AG08396 (cell line): ENCODE measurements at regions not wholly inside any gene's neighbourhood (a gene's known extent, or its start where the extent isn't known, plus 50 kb on each side); places are given as distances from the start of the nearest gene placed in this dataset.
A peak's percentile ranks its signal among the peaks of the same experiment; 100 is the strongest.

Source experiments
- DNase-seq: peaks from one replicate; pipeline ENCODE4 v3.0.0; 2012; ENCODE audit warnings: low spot score, mixed read lengths

GRCh38 chr15:35857567-35858226 is 311.7 kb upstream of the DPH6 start:
- no peak for DNase-seq

DNA sequence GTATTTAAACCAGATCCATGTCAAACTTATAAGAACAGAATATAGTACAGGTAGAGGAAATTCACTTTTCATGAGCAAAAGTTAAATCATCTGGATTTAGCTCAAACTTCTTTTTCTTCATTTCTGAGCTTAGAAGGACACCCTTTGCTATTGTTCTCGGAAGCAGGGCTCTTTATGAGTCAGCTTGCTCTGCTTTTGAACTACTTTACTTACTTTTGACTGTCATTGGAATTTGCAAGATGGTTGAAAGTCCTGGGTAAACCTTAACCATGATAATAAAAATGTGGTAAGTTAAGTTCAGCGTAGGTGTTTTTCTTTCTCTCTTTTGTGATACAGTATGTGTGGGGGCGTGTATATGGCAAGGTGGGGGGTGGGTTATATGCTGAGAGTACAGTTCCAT is 312.7 kb upstream of the DPH6 start:
- no peak for DNase-seq

DNA sequence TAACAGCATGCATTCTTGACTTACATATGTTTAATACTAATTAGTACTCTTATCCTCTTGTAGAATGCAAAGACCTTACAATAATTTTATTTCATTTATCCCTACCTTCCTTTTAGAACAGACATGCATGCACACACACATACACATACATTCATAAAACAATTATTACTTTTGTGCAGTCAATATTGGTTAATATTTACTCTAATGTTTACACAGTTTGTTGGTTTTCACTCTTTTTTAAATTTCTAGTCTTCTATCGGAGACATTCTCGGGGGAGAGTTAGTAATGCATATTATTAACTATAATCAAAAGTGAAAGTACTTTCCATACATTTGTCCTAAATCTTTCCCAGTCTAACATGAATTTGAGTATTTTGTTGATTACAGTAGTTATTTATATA is 317.7 kb upstream of the DPH6 start:
- DNase-seq, result no peak

DNA sequence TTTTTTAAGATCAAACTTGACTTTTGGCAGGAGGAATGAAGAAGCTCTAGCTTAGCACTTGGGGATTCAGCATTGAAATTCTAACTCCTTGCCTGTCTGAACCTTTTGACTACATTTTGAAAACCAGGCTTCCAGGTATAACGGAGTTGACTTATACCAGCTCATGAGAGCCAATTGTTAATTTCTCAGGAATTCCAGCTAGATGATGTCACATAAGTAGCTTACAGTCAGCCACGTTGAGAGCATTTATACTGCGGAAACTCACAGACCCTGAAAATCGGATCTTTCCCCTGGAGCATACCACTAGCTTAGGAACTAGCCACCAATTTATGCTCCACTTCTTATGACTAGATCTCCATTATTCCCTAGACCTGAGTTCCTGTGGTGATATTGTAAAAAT is 321.4 kb upstream of the DPH6 start:
- no peak for DNase-seq

DNA sequence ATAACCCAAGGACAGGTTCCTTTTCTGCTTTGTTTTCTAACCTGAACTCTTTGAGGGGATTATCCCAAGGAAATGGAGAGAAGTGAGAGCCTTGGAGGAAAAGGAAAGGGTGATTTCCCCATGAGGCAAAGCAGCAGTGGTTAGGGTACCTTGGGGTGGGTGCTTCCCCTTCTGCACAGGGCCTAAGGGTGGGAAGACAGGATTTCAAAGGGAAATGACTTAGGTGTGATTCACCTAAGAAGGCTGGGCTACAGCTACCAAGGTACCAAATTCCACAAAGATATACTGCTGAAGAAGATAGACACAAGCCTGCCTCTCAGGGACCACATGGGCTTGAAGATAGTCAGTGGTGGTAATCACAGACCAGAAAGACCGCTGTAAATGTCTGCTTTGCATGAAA is 325.3 kb upstream of the DPH6 start:
- DNase-seq, result no peak

GRCh38 chr15:35871812-35872211 is 325.8 kb upstream of the DPH6 start:
- DNase-seq, result no peak

- DNase-seq, result no peak
Observed at GRCh38 chr15:35872577-35872976, 326.6 kb upstream of the DPH6 start.

- DNase-seq, result peak; percentile 7
Observed at GRCh38 chr15:35874260-35874905, 328.4 kb upstream of the DPH6 start.

- DNase-seq, result no peak
Observed at GRCh38 chr15:35876762-35877161, 330.8 kb upstream of the DPH6 start.

DNA sequence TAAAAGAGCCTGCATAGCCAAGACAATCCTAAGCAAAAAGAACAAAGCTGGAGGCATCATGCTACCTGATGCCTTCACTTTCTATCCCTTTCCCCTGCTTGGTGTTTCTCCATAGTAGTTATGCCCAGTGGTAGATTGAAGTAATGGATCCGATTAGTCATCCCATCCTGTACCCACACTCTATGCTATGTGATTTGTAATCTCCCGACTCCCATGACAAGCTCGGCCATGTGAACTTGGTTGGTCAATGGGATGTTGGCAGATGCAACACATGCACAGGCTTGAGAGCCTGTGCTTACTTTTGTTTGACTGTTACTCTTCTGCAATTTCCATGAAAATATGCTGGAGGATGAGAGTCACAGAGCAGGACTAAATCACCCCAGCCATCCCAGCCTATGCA is 334.9 kb upstream of the DPH6 start:
- no peak for DNase-seq

GRCh38 chr15:35885870-35886269 is 339.9 kb upstream of the DPH6 start:
- DNase-seq, result no peak

- DNase-seq, result no peak
Observed at GRCh38 chr15:35886765-35887164, 340.8 kb upstream of the DPH6 start.

DNA sequence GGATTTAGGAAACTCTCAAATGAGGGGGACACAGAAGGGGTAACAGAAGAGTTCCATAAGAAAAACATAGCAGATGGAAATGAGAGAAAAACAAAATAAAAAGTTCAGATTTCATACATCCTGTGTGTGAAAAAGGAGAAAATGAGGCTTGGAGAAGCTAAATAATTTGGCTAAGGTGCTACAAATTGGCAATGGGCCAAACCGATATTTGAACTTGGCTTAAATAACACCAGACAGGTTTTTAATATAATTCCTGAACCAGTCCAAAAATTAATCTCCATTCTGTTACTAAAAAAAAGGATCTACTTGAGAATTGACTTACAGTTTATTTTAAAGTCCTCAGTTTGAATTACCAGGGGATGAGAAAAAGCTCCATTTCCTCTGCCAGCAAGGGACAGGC is 342.9 kb upstream of the DPH6 start:
- no peak for DNase-seq

GRCh38 chr15:35907511-35907910 is 361.5 kb upstream of the DPH6 start:
- DNase-seq, result no peak

- DNase-seq, result no peak
Observed at GRCh38 chr15:35909414-35909813, 363.4 kb upstream of the DPH6 start.

- no peak for DNase-seq
Observed at GRCh38 chr15:35910227-35910626, 364.3 kb upstream of the DPH6 start.

DNA sequence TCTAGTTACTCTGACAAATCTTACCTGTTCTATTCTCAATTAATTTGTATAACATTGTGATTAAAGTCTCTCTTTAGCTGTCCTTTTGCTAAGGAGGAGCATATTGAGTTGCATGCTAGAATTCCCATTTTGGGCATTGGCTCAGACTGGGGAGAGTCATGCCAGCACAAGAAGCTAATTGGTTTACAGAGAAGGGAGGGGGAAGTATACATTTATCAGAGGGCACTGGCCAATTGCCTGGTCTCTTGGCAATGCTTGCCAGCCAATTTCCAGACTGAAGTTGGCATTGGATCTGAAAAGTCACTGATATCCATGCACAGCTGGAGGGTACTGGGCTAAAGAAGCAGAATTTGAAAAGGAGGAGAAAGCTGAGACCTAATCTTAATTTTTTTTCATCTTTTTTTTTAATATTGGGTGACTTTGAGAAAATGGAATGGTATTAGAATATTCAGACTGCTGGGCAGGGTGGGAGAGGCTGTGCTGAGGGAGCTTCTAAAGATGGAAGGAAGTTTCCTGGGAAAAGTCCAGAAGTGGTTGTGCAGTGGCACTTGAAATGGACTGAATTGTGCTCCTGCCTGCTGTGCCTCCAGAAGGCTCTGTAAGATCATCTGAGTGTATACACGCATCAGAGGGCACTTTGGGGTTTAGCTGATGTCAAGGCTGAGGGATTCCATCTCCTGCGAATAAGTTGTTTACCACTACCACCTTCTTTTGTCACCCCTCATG is 365.2 kb upstream of the DPH6 start:
- DNase-seq, result no peak

DNA sequence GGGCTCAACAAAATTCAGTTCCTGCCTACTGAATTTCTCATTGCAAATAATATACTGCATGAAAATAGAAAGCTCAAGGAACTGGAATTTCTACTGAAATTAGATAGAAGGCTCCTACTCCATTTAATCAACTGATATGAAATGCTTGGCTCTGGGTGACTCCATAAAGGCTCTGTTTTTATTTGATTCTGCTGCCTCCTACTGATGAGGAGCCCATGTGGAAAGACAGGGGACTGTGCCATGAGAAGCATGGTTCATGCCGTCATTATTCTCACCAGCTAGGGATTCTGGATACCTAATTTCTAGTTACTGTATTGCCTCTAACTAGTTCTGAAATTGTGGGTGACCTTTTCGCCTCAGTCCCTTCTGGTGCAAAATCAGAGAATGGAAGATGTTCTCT is 366.2 kb upstream of the DPH6 start:
- no peak for DNase-seq

- DNase-seq, result no peak
Observed at GRCh38 chr15:35914573-35914972, 368.6 kb upstream of the DPH6 start.

- no peak for DNase-seq
Observed at GRCh38 chr15:35921046-35921445, 375.1 kb upstream of the DPH6 start.

DNA sequence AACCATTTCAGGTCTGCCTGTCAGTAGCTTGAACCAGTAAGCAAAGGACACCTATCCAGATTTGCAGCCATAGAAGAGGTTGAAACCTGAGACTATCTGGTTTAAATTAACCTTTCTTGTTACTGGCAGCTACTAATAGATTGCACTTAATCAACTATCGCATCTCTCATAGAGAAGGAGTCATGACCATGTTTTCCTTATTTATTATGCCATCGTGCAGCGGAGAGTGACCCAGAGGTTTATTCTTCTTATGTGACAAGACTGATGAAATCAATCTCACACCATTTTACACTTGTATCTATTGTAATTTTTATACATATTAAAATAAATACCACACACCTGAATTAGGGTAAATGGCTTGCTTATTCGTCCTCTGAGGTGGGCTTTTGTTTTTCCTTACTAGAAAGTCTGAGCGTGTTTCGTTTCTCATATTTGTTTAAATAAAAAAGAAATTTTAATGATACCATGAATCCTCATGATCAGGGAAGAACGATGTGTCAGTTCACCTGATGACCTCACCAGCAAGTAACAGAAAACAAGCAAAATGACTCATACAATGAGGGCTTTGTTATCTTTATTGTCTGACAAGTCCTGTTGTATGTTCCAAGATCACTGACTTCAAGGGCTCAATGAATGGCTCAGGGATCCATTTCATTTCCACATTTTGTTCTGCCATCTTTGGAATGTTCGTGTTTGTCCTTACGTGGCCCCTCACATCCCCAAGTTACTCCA is 379.5 kb upstream of the DPH6 start:
- no peak for DNase-seq

GRCh38 chr15:35926007-35926380 is 380.0 kb upstream of the DPH6 start:
- peak; percentile 3 for DNase-seq

DNA sequence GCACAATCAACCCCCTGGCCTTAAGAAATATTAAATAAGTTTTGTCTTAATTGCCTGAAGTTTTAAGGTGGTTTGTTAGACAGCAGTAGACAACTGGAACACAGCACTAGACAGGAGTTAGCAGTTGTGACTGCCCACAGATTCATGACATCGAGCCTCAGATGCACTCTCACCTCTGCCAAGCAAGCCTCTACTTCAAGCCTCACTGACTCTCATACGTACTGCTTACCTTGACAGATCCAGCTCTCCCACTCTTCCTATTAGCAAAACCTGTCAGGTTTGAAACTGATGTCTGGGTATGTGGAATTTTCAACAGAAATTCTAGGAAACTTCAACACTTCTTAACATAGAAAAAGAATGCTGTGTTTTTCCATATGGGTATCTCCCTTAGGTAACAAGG is 382.9 kb upstream of the DPH6 start:
- no peak for DNase-seq
